GM12873 (cell line): ENCODE measurements at regions not wholly inside any gene's neighbourhood (a gene's known extent, or its start where the extent isn't known, plus 50 kb on each side); places are given as distances from the start of the nearest gene placed in this dataset.

Experiments used
- TF ChIP-seq, protein P1 (sequence below): IDR thresholded peaks from 2 replicates; pipeline ENCODE4 v1.5.1; 2012; ENCODE audit warnings: low read depth, mild to moderate bottlenecking, moderate library complexity, low read length, control low read depth; ENCODE audit not compliant: insufficient read depth; ENCODE audit errors: missing control alignments

DNA sequence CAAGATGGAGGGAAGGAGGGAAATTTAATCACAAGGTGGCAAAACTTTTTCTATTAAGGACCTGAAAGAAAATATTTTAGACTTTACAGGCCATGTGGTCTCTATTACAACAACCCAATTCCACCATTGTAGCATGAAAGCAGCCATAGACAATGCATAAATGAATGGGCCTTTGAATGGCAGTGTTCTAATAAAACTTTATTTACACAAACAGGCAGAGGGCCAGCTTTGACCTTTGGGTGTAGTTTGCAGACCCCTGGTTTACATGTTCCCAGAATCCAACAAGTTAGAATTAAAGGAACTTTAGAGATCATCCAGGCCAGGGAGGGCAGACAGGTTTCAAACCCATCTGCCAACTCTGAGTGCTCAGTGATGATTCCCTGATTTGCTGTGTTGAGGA is 95.2 kb downstream of the BANF2 start:
- TF ChIP-seq, protein P1, sequence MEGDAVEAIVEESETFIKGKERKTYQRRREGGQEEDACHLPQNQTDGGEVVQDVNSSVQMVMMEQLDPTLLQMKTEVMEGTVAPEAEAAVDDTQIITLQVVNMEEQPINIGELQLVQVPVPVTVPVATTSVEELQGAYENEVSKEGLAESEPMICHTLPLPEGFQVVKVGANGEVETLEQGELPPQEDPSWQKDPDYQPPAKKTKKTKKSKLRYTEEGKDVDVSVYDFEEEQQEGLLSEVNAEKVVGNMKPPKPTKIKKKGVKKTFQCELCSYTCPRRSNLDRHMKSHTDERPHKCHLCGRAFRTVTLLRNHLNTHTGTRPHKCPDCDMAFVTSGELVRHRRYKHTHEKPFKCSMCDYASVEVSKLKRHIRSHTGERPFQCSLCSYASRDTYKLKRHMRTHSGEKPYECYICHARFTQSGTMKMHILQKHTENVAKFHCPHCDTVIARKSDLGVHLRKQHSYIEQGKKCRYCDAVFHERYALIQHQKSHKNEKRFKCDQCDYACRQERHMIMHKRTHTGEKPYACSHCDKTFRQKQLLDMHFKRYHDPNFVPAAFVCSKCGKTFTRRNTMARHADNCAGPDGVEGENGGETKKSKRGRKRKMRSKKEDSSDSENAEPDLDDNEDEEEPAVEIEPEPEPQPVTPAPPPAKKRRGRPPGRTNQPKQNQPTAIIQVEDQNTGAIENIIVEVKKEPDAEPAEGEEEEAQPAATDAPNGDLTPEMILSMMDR: no peak

DNA sequence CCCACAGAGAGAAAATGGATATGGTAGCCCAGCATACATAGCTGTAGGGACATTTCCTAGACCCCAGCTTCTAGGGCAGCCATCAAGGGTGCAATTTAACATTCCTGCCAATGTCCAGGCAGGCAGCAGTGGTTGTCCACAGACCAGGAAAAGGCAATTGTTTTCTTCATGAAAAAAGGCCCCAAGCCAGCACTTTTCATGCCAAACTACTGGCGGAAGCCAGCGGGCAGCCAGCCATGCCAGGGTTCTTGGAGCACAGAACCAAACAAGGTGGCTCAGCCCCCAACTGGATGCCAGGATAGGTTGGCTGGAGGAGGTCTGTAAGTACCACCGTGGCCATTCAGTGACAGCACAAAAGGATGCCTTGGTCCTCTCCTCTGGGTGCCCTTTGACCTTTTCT is 94.6 kb downstream of the BANF2 start:
- TF ChIP-seq, protein P1: no peak

DNA sequence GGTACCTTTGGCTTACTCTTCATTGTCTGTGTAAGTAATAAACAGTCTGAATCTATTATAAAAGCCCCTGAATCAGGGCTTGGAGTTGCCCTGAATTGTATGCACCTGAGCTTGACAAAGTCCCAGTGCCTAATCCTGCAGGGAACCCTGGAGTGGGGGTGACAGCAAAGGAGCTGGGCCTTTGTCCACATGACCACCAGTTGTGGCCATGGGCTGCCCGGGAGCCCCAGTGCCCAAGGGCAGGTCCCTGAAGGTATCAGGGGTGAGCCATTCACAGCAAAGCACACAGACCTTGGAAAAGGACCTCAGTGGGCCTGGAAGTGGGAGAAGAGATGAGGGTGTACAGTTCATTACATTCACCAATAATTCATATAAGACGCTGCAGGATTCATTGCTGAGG is 94.2 kb downstream of the BANF2 start:
- TF ChIP-seq, protein P1: no peak

DNA sequence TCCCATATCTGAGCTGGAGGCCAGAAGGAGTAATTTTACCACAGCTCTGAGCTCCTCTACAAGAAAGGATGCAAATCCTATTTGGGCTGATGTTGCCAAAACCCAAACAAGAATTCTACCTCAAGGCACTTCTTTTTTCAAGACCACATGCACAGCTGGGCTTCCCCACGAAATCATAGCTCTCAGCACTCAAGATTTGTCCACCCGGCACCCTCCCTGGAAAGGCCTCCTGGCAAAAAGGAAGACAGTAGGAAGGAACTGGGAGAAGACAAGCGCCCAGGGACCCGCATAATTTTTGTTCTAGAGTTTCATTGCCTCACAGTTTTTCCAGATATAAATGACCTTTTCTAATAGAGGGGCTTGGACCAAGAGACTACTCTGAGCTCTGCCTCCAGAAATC is 90.5 kb downstream of the BANF2 start:
- TF ChIP-seq, protein P1: no peak

DNA sequence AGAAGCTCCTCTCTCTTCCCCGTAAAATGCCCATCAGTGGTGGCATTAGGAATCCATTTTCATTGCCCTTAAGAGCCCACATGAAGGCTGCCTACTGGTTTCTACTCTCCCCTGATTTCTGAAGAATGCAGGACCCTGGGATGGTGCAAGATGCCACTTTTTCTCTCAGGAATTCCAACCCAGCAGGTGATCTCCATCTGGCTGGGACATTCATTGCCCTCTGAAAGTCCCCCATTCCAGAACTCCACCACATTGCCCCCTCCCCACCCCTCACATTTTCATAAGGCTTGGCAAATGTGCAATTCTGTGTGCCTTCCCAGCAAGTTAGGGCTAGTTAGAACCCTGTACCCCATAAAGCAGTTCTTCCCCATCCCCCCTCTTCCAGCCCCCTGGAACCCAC is 88.0 kb downstream of the BANF2 start:
- TF ChIP-seq, protein P1: no peak

DNA sequence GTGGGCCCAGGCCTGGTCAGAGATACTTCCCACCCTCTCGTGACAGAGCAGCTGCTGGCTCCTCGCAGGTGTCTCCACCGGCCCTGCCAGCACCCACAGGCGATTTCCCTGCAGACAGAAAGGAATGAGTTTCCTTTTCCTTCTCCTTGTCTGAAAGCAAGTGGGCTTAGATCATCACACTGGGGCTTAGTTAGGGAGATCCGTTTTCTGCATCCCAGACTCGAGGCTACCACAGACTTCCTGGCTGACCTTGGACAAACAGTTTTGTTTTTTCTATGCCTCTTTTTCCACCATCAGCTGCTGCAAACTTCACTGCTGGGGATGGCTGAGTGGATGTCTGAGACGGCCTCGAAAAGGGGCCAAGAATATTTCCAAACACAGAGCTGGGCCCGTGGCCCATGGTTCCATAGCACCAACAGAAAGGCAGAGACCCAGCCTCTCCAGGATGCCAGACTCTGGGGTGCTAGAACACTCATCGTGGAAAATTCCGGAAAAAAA is 86.5 kb downstream of the BANF2 start:
- TF ChIP-seq, protein P1: no peak
